Kidney epithelial cell (primary cell): ENCODE measurements at regions not wholly inside any gene's neighbourhood (a gene's known extent, or its start where the extent isn't known, plus 50 kb on each side); places are given as distances from the start of the nearest gene placed in this dataset.

ENCODE experiments used
- DNase-seq: peaks from one replicate; pipeline ENCODE4 v3.0.0-alpha.2; 2010; ENCODE audit warnings: low read depth
- H3K27me3 ChIP-seq: 2 replicates; pipeline ENCODE4 v1.6.0; 2011; ENCODE audit warnings: low read length; ENCODE audit not compliant: control insufficient read depth, insufficient read depth
- H3K36me3 ChIP-seq: 2 replicates; pipeline ENCODE4 v1.5.1; 2011; ENCODE audit warnings: low read length; ENCODE audit not compliant: control insufficient read depth, insufficient read depth
- H3K4me3 ChIP-seq: 2 replicates; pipeline ENCODE4 v1.5.1; 2011; ENCODE audit warnings: low read depth, mild to moderate bottlenecking, control low read depth, low read length
- CTCF ChIP-seq: IDR thresholded peaks from 2 replicates; pipeline ENCODE4 v1.5.1; 2011; ENCODE audit warnings: mild to moderate bottlenecking, moderate library complexity, low read length, control low read depth, inconsistent platforms; ENCODE audit not compliant: insufficient read depth, poor library complexity, severe bottlenecking

GRCh38 chr16:25585526-25585925, 106.2 kb upstream of the HS3ST4 start:
- no peaks in the 10 kb centered on the region for H3K27me3 ChIP-seq
- TF ChIP-seq CTCF = no peak
- no peak for DNase-seq
- no peaks in the 10 kb centered on the region for H3K36me3 ChIP-seq
- H3K4me3 ChIP-seq = no peak overlapping the region

GRCh38 chr16:25580041-25580440, 111.7 kb upstream of the HS3ST4 start:
- no peaks in the 10 kb centered on the region for H3K27me3 ChIP-seq
- no peak for DNase-seq
- TF ChIP-seq CTCF = no peak

GRCh38 chr16:25575363-25575762, 116.4 kb upstream of the HS3ST4 start:
- H3K27me3 ChIP-seq = no peaks in the 10 kb centered on the region
- DNase-seq = no peak
- no peak overlapping the region for H3K4me3 ChIP-seq
- TF ChIP-seq CTCF = no peak
- no peaks in the 10 kb centered on the region for H3K36me3 ChIP-seq

More at GRCh38 chr16:25580041-25580440, 111.7 kb upstream of the HS3ST4 start:
- no peaks in the 10 kb centered on the region for H3K36me3 ChIP-seq
- no peak overlapping the region for H3K4me3 ChIP-seq

- DNase-seq = no peak
- TF ChIP-seq CTCF = no peak
- Histone ChIP-seq H3K4me3 (no peak overlapping the region), H3K27me3 (no peaks in the 10 kb centered on the region), H3K36me3 (no peaks in the 10 kb centered on the region)
Measured at GRCh38 chr16:25571712-25572111, 120.0 kb upstream of the HS3ST4 start.

- Histone ChIP-seq H3K36me3 (no peaks in the 10 kb centered on the region), H3K27me3 (no peaks in the 10 kb centered on the region), H3K4me3 (no peak overlapping the region)
- no peak for TF ChIP-seq CTCF
- DNase-seq = no peak
Measured at GRCh38 chr16:25570131-25570530, 121.6 kb upstream of the HS3ST4 start.

GRCh38 chr16:25568991-25569390, 122.8 kb upstream of the HS3ST4 start:
- TF ChIP-seq CTCF = no peak
- no peak overlapping the region for H3K4me3 ChIP-seq
- no peak for DNase-seq
- H3K36me3 ChIP-seq = no peaks in the 10 kb centered on the region
- H3K27me3 ChIP-seq = no peaks in the 10 kb centered on the region
